WTC11 (cell line): ENCODE measurements at regions not wholly inside any gene's neighbourhood (a gene's known extent, or its start where the extent isn't known, plus 50 kb on each side); places are given as distances from the start of the nearest gene placed in this dataset.
"Not testable (repeated sequence)": the region's sequence is repeated elsewhere in the genome, so short reads cannot be mapped to it uniquely, and the experiment has no call there.

Experiments
- ATAC-seq: fragments of 200-7000 bp; cut with Tn5 transposase; 2 replicates; pipeline ENCODE4 v1.10.0; 2021; ENCODE audit warnings: mild to moderate bottlenecking, moderate library complexity
- CTCF ChIA-PET: fragments of 300-600 bp; sonication (Branson Sonifier 250); formaldehyde crosslinking; loops from one replicate; lab custom pipeline; 2021; ENCODE audit warnings: antibody characterized with exemption; lab: Charles Lee
- POLR2A ChIA-PET: fragments of 350-600 bp; sonication (Branson Sonifier 250); formaldehyde crosslinking; loops from one replicate; lab custom pipeline; 2021; ENCODE audit warnings: antibody characterized with exemption; lab: Charles Lee
- DNase-seq: peaks from one replicate; pipeline ENCODE4 v3.0.0; 2021; ENCODE audit warnings: low spot score
- H3K27ac Mint-ChIP-seq: 2 replicates; pipeline ENCODE4 v1.8.0; 2021; ENCODE audit warnings: mixed read lengths
- H3K27me3 Mint-ChIP-seq: 2 replicates; pipeline ENCODE4 v1.8.0; 2021; ENCODE audit warnings: low read depth, mild to moderate bottlenecking, moderate library complexity, mixed read lengths
- H3K36me3 Mint-ChIP-seq: 2 replicates; pipeline ENCODE4 v1.8.0; 2021; ENCODE audit warnings: mixed read lengths
- H3K4me1 Mint-ChIP-seq: 2 replicates; pipeline ENCODE4 v1.8.0; 2022; ENCODE audit warnings: mixed read lengths
- H3K4me3 Mint-ChIP-seq: 2 replicates; pipeline ENCODE4 v1.8.0; 2021; ENCODE audit warnings: mild to moderate bottlenecking, moderate library complexity, mixed read lengths
- H3K9me3 Mint-ChIP-seq: 2 replicates; pipeline ENCODE4 v1.8.0; 2021; ENCODE audit warnings: mixed read lengths
- ARID4B ChIP-seq: sonication (generic); formaldehyde crosslinking; IDR thresholded peaks from 2 replicates; pipeline ENCODE4 v1.8.0; 2023; ENCODE audit warnings: missing genetic modification reagents, mild to moderate bottlenecking, borderline replicate concordance
- ATF1 ChIP-seq: sonication (generic); formaldehyde crosslinking; IDR thresholded peaks from 2 replicates; pipeline ENCODE4 v1.8.1; 2023; ENCODE audit warnings: mild to moderate bottlenecking, moderate library complexity, missing genetic modification reagents
- CREB1 ChIP-seq: sonication (generic); formaldehyde crosslinking; IDR thresholded peaks from 2 replicates; pipeline ENCODE4 v1.8.0; 2023; ENCODE audit warnings: mild to moderate bottlenecking, missing genetic modification reagents
- E2F1 ChIP-seq: sonication (generic); formaldehyde crosslinking; IDR thresholded peaks from 2 replicates; pipeline ENCODE4 v1.8.0; 2022; ENCODE audit warnings: mild to moderate bottlenecking, missing genetic modification reagents
- ESRRA ChIP-seq: sonication (generic); formaldehyde crosslinking; IDR thresholded peaks from 2 replicates; pipeline ENCODE4 v1.8.1; 2022; ENCODE audit warnings: mild to moderate bottlenecking, missing genetic modification reagents, borderline replicate concordance
- FOXP4 ChIP-seq: sonication (generic); formaldehyde crosslinking; IDR thresholded peaks from 2 replicates; pipeline ENCODE4 v1.8.0; 2022; ENCODE audit warnings: mild to moderate bottlenecking, missing genetic modification reagents
- GRHL2 ChIP-seq: fragments of 250-450 bp; sonication (Bioruptor Pico); IDR thresholded peaks from 2 replicates; pipeline ENCODE4 v1.8.0; 2022; ENCODE audit warnings: mild to moderate bottlenecking, moderate library complexity; ENCODE audit not compliant: insufficient replicate concordance, severe bottlenecking
- GTF2I ChIP-seq: fragments of 250-450 bp; sonication (Bioruptor Pico); conservative IDR thresholded peaks from 2 replicates; pipeline ENCODE4 v1.4.0; 2021; ENCODE audit warnings: mild to moderate bottlenecking
- MXD4 ChIP-seq: fragments of 250-450 bp; sonication (Bioruptor Pico); IDR thresholded peaks from 2 replicates; pipeline ENCODE4 v1.8.0; 2021; ENCODE audit warnings: mild to moderate bottlenecking, moderate library complexity, borderline replicate concordance
- NR3C1 ChIP-seq: sonication (generic); formaldehyde crosslinking; conservative IDR thresholded peaks from 2 replicates; pipeline ENCODE4 v1.8.1; 2023; ENCODE audit warnings: low read depth, mild to moderate bottlenecking, missing genetic modification reagents
- OVOL2 ChIP-seq: fragments of 250-450 bp; sonication (Bioruptor Pico); IDR thresholded peaks from 2 replicates; pipeline ENCODE4 v1.9.0; 2021; ENCODE audit warnings: mild to moderate bottlenecking, borderline replicate concordance
- RELA ChIP-seq: sonication (generic); formaldehyde crosslinking; IDR thresholded peaks from 2 replicates; pipeline ENCODE4 v1.8.1; 2022; ENCODE audit warnings: missing genetic modification reagents, mild to moderate bottlenecking, borderline replicate concordance
- SMAD3 ChIP-seq: sonication (generic); formaldehyde crosslinking; IDR thresholded peaks from 2 replicates; pipeline ENCODE4 v1.8.0; 2022; ENCODE audit warnings: missing genetic modification reagents, mild to moderate bottlenecking, borderline replicate concordance
- SP1 ChIP-seq: sonication (generic); formaldehyde crosslinking; conservative IDR thresholded peaks from 2 replicates; pipeline ENCODE4 v1.8.1; 2022; ENCODE audit warnings: missing genetic modification reagents
- TEAD1 ChIP-seq: sonication (generic); formaldehyde crosslinking; IDR thresholded peaks from 2 replicates; pipeline ENCODE4 v1.8.0; 2022; ENCODE audit warnings: mild to moderate bottlenecking, missing genetic modification reagents
- USF1 ChIP-seq: sonication (generic); formaldehyde crosslinking; IDR thresholded peaks from 2 replicates; pipeline ENCODE4 v1.8.0; 2022; ENCODE audit warnings: mild to moderate bottlenecking, missing genetic modification reagents
- ZNF263 ChIP-seq: sonication (generic); formaldehyde crosslinking; IDR thresholded peaks from 2 replicates; pipeline ENCODE4 v1.8.1; 2022; ENCODE audit warnings: low read depth, mild to moderate bottlenecking, moderate library complexity, missing genetic modification reagents
- ZNF281 ChIP-seq: sonication (generic); formaldehyde crosslinking; IDR thresholded peaks from 2 replicates; pipeline ENCODE4 v1.8.0; 2023; ENCODE audit warnings: mild to moderate bottlenecking, missing genetic modification reagents
- ZNF416 ChIP-seq: fragments of 250-450 bp; sonication (Bioruptor Pico); IDR thresholded peaks from 2 replicates; pipeline ENCODE4 v1.9.0; 2021; ENCODE audit warnings: mild to moderate bottlenecking, inconsistent platforms
- ZNF423 ChIP-seq: fragments of 250-450 bp; sonication (Bioruptor Pico); IDR thresholded peaks from 2 replicates; pipeline ENCODE4 v2.1.2; 2022; ENCODE audit warnings: mild to moderate bottlenecking, moderate library complexity
- ZNF512 ChIP-seq: sonication (generic); formaldehyde crosslinking; IDR thresholded peaks from 2 replicates; pipeline ENCODE4 v1.8.1; 2022; ENCODE audit warnings: missing genetic modification reagents, borderline replicate concordance

- no peak for TF ChIP-seq GTF2I
- TF ChIP-seq SMAD3 (CRISPR knock-in tag), result no peak
- no peak for TF ChIP-seq TEAD1
- no peak for TF ChIP-seq USF1
- TF ChIP-seq CREB1 (CRISPR knock-in tag), result no peak
- TF ChIP-seq MXD4 (CRISPR knock-in tag), result no peak
These were observed 120.2 kb upstream of the SPOPL start (continued) for GRCh38 chr2:138381373-138381772.

- ChIA-PET CTCF (no interaction called here), POLR2A (no interaction called here)
- Mint-ChIP-seq H3K27me3 (no peaks in the 10 kb centered on the region), H3K36me3 (no peaks in the 10 kb centered on the region), H3K4me1 (no peaks in the 10 kb centered on the region), H3K9me3 (peaks cover 4% of the 10 kb centered on the region; the same call in 1 of the 2 replicates), H3K4me3 (no peak overlapping the region), H3K27ac (no peak overlapping the region)
- no peak for DNase-seq
- TF ChIP-seq ZNF512 (CRISPR knock-in tag) (no peak), ZNF281 (CRISPR knock-in tag) (no peak), MXD4 (CRISPR knock-in tag) (no peak), ZNF263 (CRISPR knock-in tag) (no peak), ESRRA (CRISPR knock-in tag) (no peak), ZNF416 (no peak), RELA (CRISPR knock-in tag) (no peak), GRHL2 (no peak), ARID4B (no peak), NR3C1 (CRISPR knock-in tag) (no peak), ATF1 (no peak), ZNF423 (CRISPR knock-in tag) (no peak), FOXP4 (CRISPR knock-in tag) (no peak), SP1 (CRISPR knock-in tag) (no peak), OVOL2 (CRISPR knock-in tag) (no peak), USF1 (no peak), E2F1 (CRISPR knock-in tag) (no peak)
- ATAC-seq, result no peak
These were observed 118.9 kb upstream of the SPOPL start for GRCh38 chr2:138382672-138383071.

GRCh38 chr2:138386191-138386590 lies 115.4 kb upstream of the SPOPL start:
- H3K4me3 Mint-ChIP-seq, ATAC-seq, H3K4me1 Mint-ChIP-seq, H3K36me3 Mint-ChIP-seq, H3K27me3 Mint-ChIP-seq, H3K9me3 Mint-ChIP-seq, POLR2A ChIA-PET, H3K27ac Mint-ChIP-seq: not testable (repeated sequence)
- peak; percentile 44 for DNase-seq
- CTCF ChIA-PET, result interaction anchor here (0.7 to 1.4 kb wide), 5 partner anchors 11 to 441 kb away, joined by 3 to 9 read pairs (median 3); no protein-coding TSS in a partner anchor
